Endothelial cell of umbilical vein (primary cell): ENCODE measurements at regions not wholly inside any gene's neighbourhood (a gene's known extent, or its start where the extent isn't known, plus 50 kb on each side); places are given as distances from the start of the nearest gene placed in this dataset.

ENCODE experiments used
- BruUV-seq: library from RNA; stranded (reverse); fragments of 400-500 nt; replicated peaks from 2 replicates; lab custom pipeline; 2021; lab: Mats Ljungman, UMichigan
- CTCF ChIA-PET: fragments of 300-600, 350-600 bp; sonication (Branson Sonifier 250); formaldehyde crosslinking; loops from one replicate; lab custom pipeline; 2021; ENCODE audit warnings: antibody characterized with exemption, inconsistent platforms; lab: Charles Lee
- POLR2A ChIA-PET: fragments of 300-600, 350-600 bp; sonication (Branson Sonifier 250); formaldehyde crosslinking; loops from one replicate; lab custom pipeline; 2021; ENCODE audit warnings: antibody characterized with exemption, inconsistent platforms; lab: Charles Lee
- DNase-seq: peaks from one replicate; pipeline ENCODE4 v3.0.0-alpha.2; 2011; ENCODE audit warnings: low read depth, low spot score
- FAIRE-seq: peaks from 2 replicates; lab custom pipeline; 2011; peaks lifted over from hg19 to GRCh38; lab: Jason Lieb, UNC
- H2AFZ ChIP-seq: 2 replicates; pipeline ENCODE4 v1.6.0; 2012; ENCODE audit warnings: low read depth, low read length, control low read depth, inconsistent platforms
- H3K27ac ChIP-seq: 2 replicates; pipeline ENCODE4 v1.5.1; 2011; ENCODE audit warnings: low read depth, mild to moderate bottlenecking, control low read depth, low read length, moderate library complexity; ENCODE audit not compliant: insufficient read depth
- H3K27me3 ChIP-seq, 2 experiments: 2 replicates each; pipeline versions ENCODE4 v1.6.0 to v1.6.1; 2011; ENCODE audit warnings: low read length in 2 of 2, mixed read lengths in 1 of 2; ENCODE audit not compliant: control insufficient read depth in 2 of 2, insufficient read depth in 2 of 2
- H3K36me3 ChIP-seq, 2 experiments: 2 replicates in 1 of 2; 3 replicates in 1 of 2; pipeline ENCODE4 v1.5.1; 2011; ENCODE audit warnings: low read length in 2 of 2, mild to moderate bottlenecking in 1 of 2, moderate library complexity in 1 of 2; ENCODE audit not compliant: control insufficient read depth in 2 of 2, insufficient read depth in 2 of 2; ENCODE audit errors: extremely low read depth in 1 of 2
- H3K4me1 ChIP-seq: 3 replicates; pipeline ENCODE4 v1.5.1; 2011; ENCODE audit warnings: mild to moderate bottlenecking, low read length; ENCODE audit not compliant: control insufficient read depth, insufficient read depth; ENCODE audit errors: extremely low read depth
- H3K4me2 ChIP-seq: 2 replicates; pipeline ENCODE4 v1.6.1; 2011; ENCODE audit warnings: low read length, control low read depth, mixed read lengths; ENCODE audit not compliant: insufficient read depth
- H3K4me3 ChIP-seq, 3 experiments: fragments of 200-600 bp in 1 of 3; sonication (generic), shearing (Covaris generic) in 1 of 3; replicated peaks in 1 of 3; 2 replicates each; pipeline ENCODE4 v1.5.1; 2011 to 2016; ENCODE audit warnings: control low read depth in 3 of 3, low read length in 3 of 3, mild to moderate bottlenecking in 2 of 3, inconsistent platforms in 1 of 3, low read depth in 1 of 3, moderate library complexity in 1 of 3; ENCODE audit not compliant: insufficient read depth in 1 of 3
- H3K79me2 ChIP-seq: 2 replicates; pipeline ENCODE4 v1.6.0; 2012; ENCODE audit warnings: low read length, inconsistent platforms; ENCODE audit not compliant: control insufficient read depth, insufficient read depth
- H3K9ac ChIP-seq: replicated peaks from 2 replicates; pipeline ENCODE3; 2011; ENCODE audit warnings: low read length, control low read depth; ENCODE audit not compliant: insufficient read depth; ENCODE audit errors: extremely low read depth
- H3K9me1 ChIP-seq: replicated peaks from 3 replicates; pipeline ENCODE4 v1.6.0; 2011; ENCODE audit warnings: mild to moderate bottlenecking, low read length; ENCODE audit not compliant: control insufficient read depth, insufficient read depth; ENCODE audit errors: extremely low read depth
- H3K9me3 ChIP-seq: replicated peaks from 2 replicates; pipeline ENCODE4 v1.5.1; 2012; ENCODE audit warnings: low read length, inconsistent platforms; ENCODE audit not compliant: control insufficient read depth, insufficient read depth
- H4K20me1 ChIP-seq: replicated peaks from 2 replicates; pipeline ENCODE3; 2011; ENCODE audit warnings: mild to moderate bottlenecking, low read length; ENCODE audit not compliant: control insufficient read depth, insufficient read depth; ENCODE audit errors: extremely low read depth
- CTCF ChIP-seq, 2 donors: IDR thresholded peaks; 1 replicate in 1 of 2; 2 replicates in 1 of 2; pipeline ENCODE4 v1.5.1; 2011; ENCODE audit warnings: low read length in 2 of 2, mild to moderate bottlenecking in 2 of 2, moderate library complexity in 2 of 2, control low read depth in 1 of 2, inconsistent platforms in 1 of 2, low read depth in 1 of 2; ENCODE audit not compliant: insufficient read depth in 1 of 2; ENCODE audit errors: extremely low read depth in 1 of 2
- EZH2 ChIP-seq: IDR thresholded peaks from 2 replicates; pipeline ENCODE4 v1.6.1; 2012; ENCODE audit warnings: borderline replicate concordance, low read depth, mild to moderate bottlenecking, moderate library complexity, low read length, inconsistent platforms; ENCODE audit not compliant: severe bottlenecking
- FOS ChIP-seq: IDR thresholded peaks from 2 replicates; pipeline ENCODE4 v1.6.1; 2011; ENCODE audit warnings: mild to moderate bottlenecking, low read length, moderate library complexity, borderline replicate concordance; ENCODE audit not compliant: insufficient read depth
- GATA2 ChIP-seq: IDR thresholded peaks from 2 replicates; pipeline ENCODE4 v1.7.0; 2011; ENCODE audit warnings: low read depth, mild to moderate bottlenecking, moderate library complexity, mixed read lengths, low read length; ENCODE audit not compliant: insufficient read length, insufficient read depth
- JUN ChIP-seq: IDR thresholded peaks from 2 replicates; pipeline ENCODE4 v1.6.1; 2011; ENCODE audit warnings: borderline replicate concordance, low read depth; ENCODE audit not compliant: insufficient read length, insufficient read depth
- MAX ChIP-seq: IDR thresholded peaks from 2 replicates; pipeline ENCODE4 v1.6.1; 2011; ENCODE audit not compliant: insufficient read depth, insufficient read length
- MYC ChIP-seq: IDR thresholded peaks from one replicate; pipeline ENCODE4 v1.6.1; 2011; ENCODE audit warnings: mild to moderate bottlenecking, low read depth, low read length
- POLR2A ChIP-seq: IDR thresholded peaks from 2 replicates; pipeline ENCODE4 v1.6.1; 2012; ENCODE audit warnings: low read depth, mild to moderate bottlenecking, control low read depth, low read length
- POLR2AphosphoS5 ChIP-seq: IDR thresholded peaks from 2 replicates; pipeline ENCODE4 v1.6.1; 2012; ENCODE audit warnings: low read depth, mild to moderate bottlenecking, control low read depth, low read length, moderate library complexity; ENCODE audit not compliant: insufficient read depth
- dilution Hi-C: fragments of 300-500 bp; cut with MboI; formaldehyde crosslinking; loops from one replicate; pipeline ENCODE4 v1.15.0; 2019; ENCODE audit warnings: low sequenced_read_pairs; ENCODE audit not compliant: extremely low pct_ligation_motif_present
- intact Hi-C: fragments of 100-400 bp; cut with micrococcal nuclease; formaldehyde crosslinking; loops from one replicate; pipeline ENCODE4 v1.10.0; 2022

DNA sequence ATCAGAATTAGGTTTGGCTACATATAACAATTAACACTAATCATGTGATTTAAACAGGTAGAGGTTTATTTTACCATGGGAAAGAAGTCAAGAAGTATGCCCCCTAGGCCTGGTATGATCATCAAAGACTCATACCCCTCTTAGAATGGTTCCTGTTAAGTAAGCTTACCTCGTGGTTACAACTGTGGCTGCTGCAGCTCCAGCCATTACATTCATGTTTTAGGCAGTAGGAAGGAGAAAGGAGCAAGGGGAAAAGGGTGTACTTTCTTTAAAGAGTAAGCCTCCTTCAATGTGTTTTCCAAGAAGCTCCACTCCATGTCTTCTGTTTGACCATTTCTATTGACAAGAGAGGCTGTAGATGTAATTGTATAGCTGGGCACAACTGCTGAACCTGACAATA, 94.9 kb upstream of the GATB start:
- H3K9me1 ChIP-seq = no peaks in the 10 kb centered on the region
- H3K4me3 ChIP-seq = no peak overlapping the region
- no peaks in the 10 kb centered on the region for H3K4me1 ChIP-seq
- H4K20me1 ChIP-seq = no peaks in the 10 kb centered on the region
- no peaks in the 10 kb centered on the region for H3K9me3 ChIP-seq
- DNase-seq = no peak
- FAIRE-seq = no peak
- ChIA-PET POLR2A (no interaction called here), CTCF (no interaction called here)
- no TSS peak for BruUV-seq
- TF ChIP-seq EZH2 (no peak), MYC (no peak), FOS (no peak), CTCF (IDR thresholded peaks at IDR 0.05; ENCODE audit: extremely low read depth in 1 of 2, insufficient read depth in 1 of 2, low read depth in 1 of 2, low read length in 2 of 2) (no peak), GATA2 (no peak), POLR2AphosphoS5 (no peak)
- no peak overlapping the region for H3K27ac ChIP-seq
- H3K4me2 ChIP-seq = no peak overlapping the region
- no peak overlapping the region for H3K9ac ChIP-seq
- H3K79me2 ChIP-seq = no peaks in the 10 kb centered on the region
- H3K36me3 ChIP-seq = no peaks in the 10 kb centered on the region
- H2AFZ ChIP-seq = no peak overlapping the region
- intact Hi-C loops (no loop called here), dilution Hi-C loops (no loop called here)
- no peaks in the 10 kb centered on the region for H3K27me3 ChIP-seq

DNA sequence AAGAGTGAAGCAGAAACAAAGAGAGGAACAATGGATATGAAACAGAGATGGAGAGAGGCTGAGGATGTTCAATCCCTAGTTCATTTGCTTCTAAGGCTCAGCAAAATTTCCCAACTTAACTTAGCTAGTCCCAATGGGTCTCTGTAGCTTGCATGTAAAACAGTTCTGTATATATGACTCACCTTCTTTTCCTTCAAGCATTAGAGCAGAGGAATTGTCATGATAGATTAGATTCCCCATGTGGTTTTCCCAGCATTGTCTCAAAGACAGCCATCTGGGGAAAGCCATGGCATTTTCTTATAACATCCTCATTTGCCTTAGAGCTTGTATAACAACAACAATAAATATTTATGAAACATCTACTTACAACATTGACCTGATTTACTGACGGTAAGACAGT, 93.9 kb upstream of the GATB start:
- Histone ChIP-seq H3K9me1 (no peaks in the 10 kb centered on the region), H3K4me3 (no peak overlapping the region), H3K79me2 (no peaks in the 10 kb centered on the region), H3K36me3 (no peaks in the 10 kb centered on the region), H3K9ac (no peak overlapping the region), H3K27me3 (no peaks in the 10 kb centered on the region), H3K4me1 (no peaks in the 10 kb centered on the region), H2AFZ (no peak overlapping the region), H4K20me1 (no peaks in the 10 kb centered on the region), H3K27ac (no peak overlapping the region), H3K4me2 (no peak overlapping the region), H3K9me3 (no peaks in the 10 kb centered on the region)
- TF ChIP-seq EZH2 (no peak), POLR2AphosphoS5 (no peak), JUN (no peak), CTCF (IDR thresholded peaks at IDR 0.05; ENCODE audit: extremely low read depth in 1 of 2, insufficient read depth in 1 of 2, low read depth in 1 of 2, low read length in 2 of 2) (no peak), POLR2A (no peak), MAX (no peak), GATA2 (no peak), MYC (no peak), FOS (no peak)
- no peak for DNase-seq
- ChIA-PET CTCF (no interaction called here), POLR2A (no interaction called here)
- dilution Hi-C loops (no loop called here), intact Hi-C loops (no loop called here)
- FAIRE-seq = no peak
- BruUV-seq = no TSS peak
